ENCODE measurements at regions not wholly inside any gene's neighbourhood (a gene's known extent, or its start where the extent isn't known, plus 50 kb on each side); places are given as distances from the start of the nearest gene placed in this dataset.
"Not testable (repeated sequence)": the region's sequence is repeated elsewhere in the genome, so short reads cannot be mapped to it uniquely, and the experiment has no call there.

GRCh38 chr2:194854941-194855340 lies 802.1 kb upstream of the SLC39A10 start (continued):
- TF ChIP-seq EGR1 (IDR thresholded peaks at IDR 0.05; ENCODE audit: low read depth) (no peak), ZFX (IDR thresholded peaks at IDR 0.05) (no peak), CBX3 (IDR thresholded peaks at IDR 0.05; ENCODE audit: low read depth) (no peak), EZH2phosphoT487 (IDR thresholded peaks at IDR 0.05; ENCODE audit: borderline replicate concordance) (no peak), CTCF (IDR thresholded peaks at IDR 0.05 in 2 of 3, conservative IDR thresholded peaks at IDR 0.05 in 1 of 3; ENCODE audit: borderline replicate concordance in 1 of 3, insufficient read depth in 1 of 3, low read depth in 2 of 3, low read length in 2 of 3) (no peak), ZNF274 (IDR thresholded peaks at IDR 0.05; ENCODE audit: low read depth, low read length) (no peak), SIN3A (IDR thresholded peaks at IDR 0.05; ENCODE audit: low read depth) (no peak), CEBPB (IDR thresholded peaks at IDR 0.05; ENCODE audit: low read depth) (no peak)
- TF ChIP-seq, protein P1, sequence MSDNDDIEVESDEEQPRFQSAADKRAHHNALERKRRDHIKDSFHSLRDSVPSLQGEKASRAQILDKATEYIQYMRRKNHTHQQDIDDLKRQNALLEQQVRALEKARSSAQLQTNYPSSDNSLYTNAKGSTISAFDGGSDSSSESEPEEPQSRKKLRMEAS (IDR thresholded peaks at IDR 0.05): no peak

DNA sequence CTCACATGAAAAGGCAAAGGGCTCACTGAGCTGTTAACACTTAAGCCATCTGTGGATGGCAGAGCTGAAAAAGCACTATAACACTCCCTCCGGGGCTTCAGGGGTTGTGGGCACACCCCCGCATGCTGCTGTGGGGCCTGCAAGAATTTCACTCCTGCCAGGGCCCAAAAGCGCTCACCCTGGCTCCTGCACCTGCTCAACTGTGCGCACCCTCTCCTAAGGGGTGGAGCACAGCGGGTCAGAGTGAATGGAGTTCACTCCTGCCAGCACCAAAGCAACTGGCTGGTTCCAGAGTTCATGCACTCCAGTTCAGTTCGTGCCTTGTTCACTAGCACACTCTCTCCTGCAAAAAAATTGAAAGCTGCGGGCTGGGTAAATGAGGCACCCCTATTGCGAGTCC lies 814.2 kb upstream of the SLC39A10 start:
- ChIA-PET CTCF (no interaction called here), RAD21 (ENCODE audit: low non-redundant PET in 1 of 2, low total read pairs in 2 of 2, uncharacterized antibody in 2 of 2, unreplicated experiment in 2 of 2) (no interaction called here), POLR2A (no interaction called here)
- Histone ChIP-seq H3K36me3 (ENCODE audit: control insufficient read depth in 1 of 2, insufficient read depth in 2 of 2, low read length in 2 of 2) (no peaks in the 10 kb centered on the region), H3K79me2 (ENCODE audit: insufficient read depth, low read length) (no peaks in the 10 kb centered on the region), H3K9me2 (ENCODE audit: insufficient read depth) (no peaks in the 10 kb centered on the region), H2AFZ (ENCODE audit: low read depth, low read length, poor library complexity, severe bottlenecking) (no peak overlapping the region), H3K9ac (ENCODE audit: low read length) (no peak overlapping the region), H4K20me1 (ENCODE audit: insufficient read depth) (no peaks in the 10 kb centered on the region), H3K27ac (ENCODE audit: low read depth, low read length) (no peak overlapping the region), H3K9me3 (ENCODE audit: control insufficient read depth in 1 of 2, insufficient read depth in 1 of 2, low read depth in 1 of 2, low read length in 2 of 2) (no peaks in the 10 kb centered on the region), H3K27me3 (ENCODE audit: insufficient read depth, low read length) (no peaks in the 10 kb centered on the region), H3K4me1 (ENCODE audit: control insufficient read depth in 1 of 2, insufficient read depth in 2 of 2, low read length in 2 of 2) (no peaks in the 10 kb centered on the region), H3K4me2 (ENCODE audit: low read length) (no peak overlapping the region), H3K4me3 (replicated peaks in 1 of 2; ENCODE audit: low read depth in 1 of 2, low read length in 2 of 2) (no peak overlapping the region)
- TF ChIP-seq ZFX (IDR thresholded peaks at IDR 0.05) (no peak), EZH2 (IDR thresholded peaks at IDR 0.05) (no peak), POLR2A (IDR thresholded peaks at IDR 0.05; ENCODE audit: borderline replicate concordance, extremely low read depth, insufficient read depth, insufficient read length) (no peak), JUND (IDR thresholded peaks at IDR 0.05) (no peak), EGR1 (IDR thresholded peaks at IDR 0.05; ENCODE audit: low read depth) (no peak)
- no TSS peak for BruUV-seq (replicated peaks)
- intact Hi-C loops (cut with micrococcal nuclease): no loop called here
- ATAC-seq (no peak), DNase-seq (ENCODE audit: low read depth, low spot score) (no peak)

- RAD21 ChIA-PET (ENCODE audit: low non-redundant PET in 1 of 2, low total read pairs in 2 of 2, uncharacterized antibody in 2 of 2, unreplicated experiment in 2 of 2); DNase-seq (ENCODE audit: low read depth, low spot score); H3K27ac ChIP-seq (ENCODE audit: low read depth, low read length); H3K36me3 ChIP-seq (ENCODE audit: control insufficient read depth in 1 of 2, insufficient read depth in 2 of 2, low read length in 2 of 2); CTCF ChIA-PET; H3K9ac ChIP-seq (ENCODE audit: low read length); POLR2A ChIA-PET; H2AFZ ChIP-seq (ENCODE audit: low read depth, low read length, poor library complexity, severe bottlenecking); H3K79me2 ChIP-seq (ENCODE audit: insufficient read depth, low read length); H3K4me2 ChIP-seq (ENCODE audit: low read length); H3K9me3 ChIP-seq (ENCODE audit: control insufficient read depth in 1 of 2, insufficient read depth in 1 of 2, low read depth in 1 of 2, low read length in 2 of 2); H3K4me1 ChIP-seq (ENCODE audit: control insufficient read depth in 1 of 2, insufficient read depth in 2 of 2, low read length in 2 of 2); intact Hi-C loops (cut with micrococcal nuclease); H3K27me3 ChIP-seq (ENCODE audit: insufficient read depth, low read length); ATAC-seq; H3K9me2 ChIP-seq (ENCODE audit: insufficient read depth); H4K20me1 ChIP-seq (ENCODE audit: insufficient read depth); BruUV-seq (replicated peaks); H3K4me3 ChIP-seq (replicated peaks in 1 of 2; ENCODE audit: low read depth in 1 of 2, low read length in 2 of 2): not testable (repeated sequence)
Observed at GRCh38 chr2:194834371-194834770, 822.7 kb upstream of the SLC39A10 start.

Measured in HCT116 (cell line).